ENCODE measurements at regions not wholly inside any gene's neighbourhood (a gene's known extent, or its start where the extent isn't known, plus 50 kb on each side); places are given as distances from the start of the nearest gene placed in this dataset.

- no peaks in the 10 kb centered on the region for H3F3A ChIP-seq (ENCODE audit: insufficient read depth)
- no peaks in the 10 kb centered on the region for H3K9me3 ChIP-seq (ENCODE audit: insufficient read depth, low read length)
- no peaks in the 10 kb centered on the region for H3K79me2 ChIP-seq (ENCODE audit: insufficient read depth, low read length)
Observed at GRCh38 chr19:16021796-16022195, 54.5 kb upstream of the TPM4 start.

GRCh38 chr19:16022251-16022650, 54.0 kb upstream of the TPM4 start:
- Histone ChIP-seq H3K9me2 (replicated peaks; ENCODE audit: insufficient read depth, low read length) (no peaks in the 10 kb centered on the region), H3K9me3 (ENCODE audit: insufficient read depth, low read length) (no peaks in the 10 kb centered on the region), H3K27me3 (ENCODE audit: low read length) (no peaks in the 10 kb centered on the region), H3K4me2 (ENCODE audit: low read depth, low read length, poor library complexity, severe bottlenecking) (no peak overlapping the region), H3K36me3 (ENCODE audit: low read length) (no peaks in the 10 kb centered on the region), H3K4me3 (ENCODE audit: insufficient read depth, low read length, poor library complexity, severe bottlenecking) (no peak overlapping the region), H3K27ac (ENCODE audit: low read depth, low read length) (no peak overlapping the region), H2AFZ (ENCODE audit: low read depth, low read length, severe bottlenecking) (no peak overlapping the region), H3F3A (ENCODE audit: insufficient read depth) (no peaks in the 10 kb centered on the region), H3K9ac (ENCODE audit: low read length) (no peak overlapping the region), H3K79me2 (ENCODE audit: insufficient read depth, low read length) (no peaks in the 10 kb centered on the region), H4K20me1 (ENCODE audit: low read depth, low read length) (no peaks in the 10 kb centered on the region)
- TF ChIP-seq EZH2phosphoT487 (conservative IDR thresholded peaks at IDR 0.05; ENCODE audit: low read length) (no peak), CTCF (IDR thresholded peaks at IDR 0.05; ENCODE audit: insufficient read depth, low read length, poor library complexity, severe bottlenecking) (no peak)

More at GRCh38 chr19:16021796-16022195, 54.5 kb upstream of the TPM4 start:
- H3K27me3 ChIP-seq (ENCODE audit: low read length) = no peaks in the 10 kb centered on the region
- no peak overlapping the region for H3K4me2 ChIP-seq (ENCODE audit: low read depth, low read length, poor library complexity, severe bottlenecking)
- no peak overlapping the region for H2AFZ ChIP-seq (ENCODE audit: low read depth, low read length, severe bottlenecking)
- H3K36me3 ChIP-seq (ENCODE audit: low read length) = no peaks in the 10 kb centered on the region
- TF ChIP-seq CTCF (IDR thresholded peaks at IDR 0.05; ENCODE audit: insufficient read depth, low read length, poor library complexity, severe bottlenecking) = no peak
- TF ChIP-seq EZH2phosphoT487 (conservative IDR thresholded peaks at IDR 0.05; ENCODE audit: low read length) = no peak
- no peaks in the 10 kb centered on the region for H4K20me1 ChIP-seq (ENCODE audit: low read depth, low read length)
- H3K4me3 ChIP-seq (ENCODE audit: insufficient read depth, low read length, poor library complexity, severe bottlenecking) = no peak overlapping the region
- no peak overlapping the region for H3K9ac ChIP-seq (ENCODE audit: low read length)
- H3K9me2 ChIP-seq (replicated peaks; ENCODE audit: insufficient read depth, low read length) = no peaks in the 10 kb centered on the region
- no peak overlapping the region for H3K27ac ChIP-seq (ENCODE audit: low read depth, low read length)

- H3K4me2 ChIP-seq (ENCODE audit: low read depth, low read length, poor library complexity, severe bottlenecking) = no peak overlapping the region
- TF ChIP-seq CTCF (IDR thresholded peaks at IDR 0.05; ENCODE audit: insufficient read depth, low read length, poor library complexity, severe bottlenecking) = no peak
- TF ChIP-seq EZH2phosphoT487 (conservative IDR thresholded peaks at IDR 0.05; ENCODE audit: low read length) = no peak
- no peak overlapping the region for H3K27ac ChIP-seq (ENCODE audit: low read depth, low read length)
- no peak overlapping the region for H3K4me3 ChIP-seq (ENCODE audit: insufficient read depth, low read length, poor library complexity, severe bottlenecking)
- H3K79me2 ChIP-seq (ENCODE audit: insufficient read depth, low read length) = no peaks in the 10 kb centered on the region
- H3K9ac ChIP-seq (ENCODE audit: low read length) = no peak overlapping the region
- H3K9me2 ChIP-seq (replicated peaks; ENCODE audit: insufficient read depth, low read length) = no peaks in the 10 kb centered on the region
- no peaks in the 10 kb centered on the region for H3K27me3 ChIP-seq (ENCODE audit: low read length)
- H3K9me3 ChIP-seq (ENCODE audit: insufficient read depth, low read length) = no peaks in the 10 kb centered on the region
- H2AFZ ChIP-seq (ENCODE audit: low read depth, low read length, severe bottlenecking) = no peak overlapping the region
- H4K20me1 ChIP-seq (ENCODE audit: low read depth, low read length) = no peaks in the 10 kb centered on the region
- no peaks in the 10 kb centered on the region for H3F3A ChIP-seq (ENCODE audit: insufficient read depth)
- no peaks in the 10 kb centered on the region for H3K36me3 ChIP-seq (ENCODE audit: low read length)
Observed at GRCh38 chr19:16022681-16023080, 53.6 kb upstream of the TPM4 start.

Measured in SU-DHL-6 (cell line).